Renal cortical epithelial cell (primary cell): ENCODE measurements at regions not wholly inside any gene's neighbourhood (a gene's known extent, or its start where the extent isn't known, plus 50 kb on each side); places are given as distances from the start of the nearest gene placed in this dataset.
"Not testable (repeated sequence)": the region's sequence is repeated elsewhere in the genome, so short reads cannot be mapped to it uniquely, and the experiment has no call there.

Experiments used
- DNase-seq: peaks from one replicate; pipeline ENCODE4 v3.0.0-alpha.2; 2011; ENCODE audit warnings: low read depth

DNA sequence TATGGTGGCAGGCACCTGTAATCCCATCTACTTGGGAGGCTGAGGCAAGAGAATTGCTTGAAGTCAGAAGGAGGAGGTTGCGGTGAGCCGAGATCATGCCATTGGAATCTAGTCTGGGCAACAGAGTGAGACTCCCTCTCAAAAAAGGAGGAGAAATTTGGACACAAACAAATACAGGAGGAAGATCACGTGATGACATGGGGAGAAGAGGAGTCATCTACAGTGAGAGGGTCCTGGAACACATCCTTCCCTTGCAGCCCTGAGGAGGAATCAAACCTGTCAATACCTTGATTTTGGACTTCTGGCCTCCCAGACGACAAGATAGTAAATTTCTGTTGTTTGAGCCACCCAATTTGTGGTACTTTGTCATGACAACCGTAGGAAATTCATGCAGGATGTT is 671.9 kb upstream of the EEF2KMT start:
- no peak for DNase-seq

GRCh38 chr16:5768445-5768844 is 670.9 kb upstream of the EEF2KMT start:
- no peak for DNase-seq

- no peak for DNase-seq
Measured at GRCh38 chr16:5763176-5763575, 665.6 kb upstream of the EEF2KMT start.

- DNase-seq: no peak
Measured at GRCh38 chr16:5762362-5762761, 664.8 kb upstream of the EEF2KMT start.

DNA sequence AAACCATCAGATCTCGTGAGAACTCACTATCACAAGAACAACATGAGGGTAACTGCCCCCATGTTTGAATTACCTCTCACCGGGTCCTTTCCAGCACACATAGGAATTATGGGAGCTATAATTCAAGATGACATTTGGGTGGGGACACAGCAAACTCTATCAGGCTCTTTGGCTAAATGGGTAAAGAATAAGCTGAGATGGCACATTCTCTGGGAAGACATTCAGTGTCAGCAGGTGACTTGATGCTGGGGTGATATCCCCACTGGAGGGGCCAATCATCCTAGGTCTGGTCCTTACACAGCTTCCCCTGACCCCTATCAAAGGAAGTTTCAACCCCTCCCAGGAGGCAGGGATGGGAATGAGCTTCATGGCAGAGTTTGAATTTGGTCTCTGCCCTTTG is 664.0 kb upstream of the EEF2KMT start:
- DNase-seq: no peak

GRCh38 chr16:5758281-5758680 is 660.7 kb upstream of the EEF2KMT start:
- no peak for DNase-seq

- DNase-seq: no peak
Measured at GRCh38 chr16:5756969-5757368, 659.4 kb upstream of the EEF2KMT start.

DNA sequence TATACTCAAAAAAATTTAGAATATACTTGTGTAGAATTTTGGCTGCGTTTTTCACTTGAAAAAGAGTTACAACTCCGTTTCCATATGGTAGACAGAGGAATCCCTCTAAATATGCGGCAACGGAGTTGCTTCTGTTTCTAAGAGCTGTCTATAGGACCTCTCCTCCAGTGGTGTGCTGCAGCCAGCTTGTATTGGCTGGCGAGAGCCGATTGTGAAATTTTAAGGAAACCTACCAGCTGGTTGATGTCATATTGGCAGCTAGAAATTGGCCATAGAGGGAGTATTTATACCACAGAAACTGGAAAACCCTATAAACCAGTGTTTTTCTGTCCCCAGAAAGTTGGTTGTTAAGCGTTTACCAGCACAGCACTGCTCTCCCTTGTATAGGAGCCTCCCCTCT is 655.8 kb upstream of the EEF2KMT start:
- DNase-seq: no peak

DNA sequence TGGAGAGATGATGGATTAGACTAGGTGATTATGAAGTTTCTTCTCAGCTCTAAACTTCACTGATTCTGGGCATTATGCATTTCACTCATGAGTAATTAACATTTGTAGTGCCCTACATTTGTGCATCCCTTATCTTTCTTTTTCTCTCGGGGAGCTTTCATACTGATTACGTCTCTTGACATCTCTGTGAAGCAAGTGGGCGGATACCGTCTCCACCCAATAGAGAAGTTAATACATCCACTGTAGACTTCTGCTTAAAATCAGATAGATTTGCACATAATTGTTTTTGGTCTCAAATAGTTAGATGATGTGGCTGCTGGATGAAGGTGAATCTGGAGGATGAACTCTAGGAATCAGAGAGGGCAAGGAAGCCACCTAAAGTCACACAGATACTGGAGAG is 653.6 kb upstream of the EEF2KMT start:
- DNase-seq: no peak

- DNase-seq: not testable (repeated sequence)
Measured at GRCh38 chr16:5750439-5750838, 652.8 kb upstream of the EEF2KMT start.

GRCh38 chr16:5738586-5738985 is 641.0 kb upstream of the EEF2KMT start:
- peak; percentile 1 for DNase-seq

DNA sequence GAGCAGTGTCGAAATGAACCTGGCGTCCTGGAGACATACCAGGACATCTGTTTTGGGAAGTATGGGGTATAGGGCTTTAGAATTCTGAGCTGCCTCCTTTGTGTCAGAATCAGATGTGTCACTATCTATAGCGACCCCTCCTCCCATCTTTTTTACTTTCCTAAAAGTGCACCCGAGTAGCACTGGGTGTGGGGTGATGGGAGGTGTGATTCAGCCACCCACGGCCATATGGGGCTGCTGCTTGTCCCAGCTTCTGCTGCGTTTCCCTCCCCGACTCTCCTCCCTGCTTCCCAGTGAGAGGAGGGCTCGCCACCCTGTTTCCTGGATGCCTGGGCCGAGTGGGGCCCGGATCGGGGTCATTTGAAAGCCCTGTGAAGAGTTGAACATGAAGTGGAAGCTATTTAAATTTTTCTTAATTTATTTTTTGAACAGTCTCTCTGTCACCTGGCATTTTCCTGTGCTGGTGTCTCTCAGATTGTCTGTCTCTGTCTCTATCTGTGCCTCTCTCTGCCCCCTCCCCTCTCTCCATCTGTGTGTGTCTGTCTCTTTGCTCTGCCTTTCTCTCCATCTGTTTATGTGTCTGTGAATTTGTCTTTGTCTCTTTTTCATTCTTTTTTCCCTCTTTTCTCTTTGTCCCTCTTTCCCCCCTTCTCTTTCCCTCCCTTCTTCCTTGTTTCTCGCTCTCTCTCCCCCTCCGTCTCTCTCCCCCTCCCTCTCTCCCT is 638.8 kb upstream of the EEF2KMT start:
- DNase-seq: no peak

GRCh38 chr16:5735444-5735843 is 637.8 kb upstream of the EEF2KMT start:
- DNase-seq: no peak

- no peak for DNase-seq
Measured at GRCh38 chr16:5730783-5731182, 633.2 kb upstream of the EEF2KMT start.

- DNase-seq: no peak
Measured at GRCh38 chr16:5722116-5722619, 624.6 kb upstream of the EEF2KMT start.

- DNase-seq: no peak
Measured at GRCh38 chr16:5715155-5715554, 617.6 kb upstream of the EEF2KMT start.

DNA sequence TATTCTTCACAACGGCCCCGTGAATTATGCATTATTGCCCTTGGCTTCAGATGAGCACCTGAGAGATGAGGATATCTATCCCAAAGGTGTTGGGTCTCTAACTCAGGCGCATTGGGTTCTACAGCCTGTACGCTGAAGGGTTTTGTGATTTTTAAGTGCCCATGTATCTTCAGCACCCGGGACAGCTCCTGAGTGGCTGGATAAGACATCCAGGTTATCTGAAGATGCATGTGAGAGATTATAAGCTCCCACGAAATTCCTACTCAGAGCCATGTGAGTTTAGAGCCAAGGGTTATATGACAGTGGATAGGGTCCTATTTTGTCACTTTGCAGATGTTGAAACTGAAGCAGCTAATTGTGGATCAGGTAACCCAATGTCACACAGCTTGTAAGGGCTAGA is 612.3 kb upstream of the EEF2KMT start:
- DNase-seq: no peak

GRCh38 chr16:5706211-5706610 is 608.6 kb upstream of the EEF2KMT start:
- peak; percentile 20 for DNase-seq

GRCh38 chr16:5704271-5704670 is 606.7 kb upstream of the EEF2KMT start:
- no peak for DNase-seq

- no peak for DNase-seq
Measured at GRCh38 chr16:5693426-5693825, 595.8 kb upstream of the EEF2KMT start.

DNA sequence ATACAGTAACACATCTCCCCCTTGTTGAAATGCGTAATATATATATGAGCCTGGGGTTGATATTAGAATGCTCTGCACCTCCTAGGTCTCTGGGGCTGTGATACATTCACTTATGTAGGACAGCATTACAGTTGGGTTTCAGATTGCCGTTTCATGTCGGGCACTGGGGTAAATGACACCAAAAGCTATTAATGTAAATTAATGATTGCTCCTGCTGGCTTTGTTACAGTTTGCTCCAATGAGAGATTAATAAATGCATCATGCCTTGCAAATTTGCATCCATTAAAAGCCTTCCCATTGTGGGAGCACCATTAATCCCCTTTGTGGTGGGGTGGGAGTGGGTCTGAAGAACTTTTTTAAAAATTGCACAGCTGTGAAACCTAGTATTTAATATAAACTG is 584.4 kb upstream of the EEF2KMT start:
- no peak for DNase-seq

- DNase-seq: no peak
Measured at GRCh38 chr16:5678371-5678770, 580.8 kb upstream of the EEF2KMT start.

- no peak for DNase-seq
Measured at GRCh38 chr16:5671421-5671820, 573.8 kb upstream of the EEF2KMT start.

DNA sequence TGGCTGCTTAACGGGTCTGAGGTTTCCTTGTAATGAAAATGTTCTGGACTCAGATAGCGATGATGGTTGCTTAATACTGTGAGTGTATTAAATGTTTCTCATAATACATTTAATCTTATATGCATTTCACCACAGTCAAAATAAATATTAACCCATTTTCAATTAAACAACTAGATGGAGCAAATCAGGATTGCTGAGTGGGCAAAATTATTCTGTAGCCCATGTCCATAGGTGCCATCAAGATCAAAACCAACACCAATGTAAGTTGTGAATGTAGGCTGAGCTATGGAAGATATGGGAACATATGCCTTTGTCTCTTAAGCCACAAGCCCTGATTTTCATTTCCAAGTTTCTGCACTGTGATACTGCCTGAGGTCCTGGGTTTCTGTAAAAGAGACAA is 572.6 kb upstream of the EEF2KMT start:
- DNase-seq: no peak
